DND-41 (cell line): ENCODE measurements at regions not wholly inside any gene's neighbourhood (a gene's known extent, or its start where the extent isn't known, plus 50 kb on each side); places are given as distances from the start of the nearest gene placed in this dataset.

Source experiments
- ATAC-seq: fragments of 200-7000 bp; cut with Tn5 transposase; 3 replicates; pipeline ENCODE4 v1.9.1; 2021; ENCODE audit warnings: low read depth; ENCODE audit not compliant: insufficient read depth
- DNase-seq: peaks from one replicate; pipeline ENCODE4 v3.0.0-alpha.2; 2020
- H2AFZ ChIP-seq: 2 replicates; pipeline ENCODE4 v1.6.0; 2012; ENCODE audit warnings: low read depth, low read length
- H3K27ac ChIP-seq: 2 replicates; pipeline ENCODE4 v1.5.1; 2012; ENCODE audit warnings: low read length, inconsistent platforms
- H3K27me3 ChIP-seq: fragments of 200-600 bp; sonication (generic); 2 replicates; pipeline ENCODE4 v1.6.0; 2012; ENCODE audit warnings: low read length, mild to moderate bottlenecking, inconsistent platforms; ENCODE audit not compliant: insufficient read depth, poor library complexity
- H3K36me3 ChIP-seq: 2 replicates; pipeline ENCODE4 v1.5.1; 2012; ENCODE audit warnings: low read length, inconsistent platforms; ENCODE audit not compliant: insufficient read depth
- H3K4me1 ChIP-seq: 2 replicates; pipeline ENCODE4 v1.5.1; 2012; ENCODE audit warnings: mild to moderate bottlenecking, low read length; ENCODE audit not compliant: insufficient read depth
- H3K4me2 ChIP-seq: 2 replicates; pipeline ENCODE4 v1.6.0; 2012; ENCODE audit warnings: mild to moderate bottlenecking, moderate library complexity, low read length, inconsistent platforms; ENCODE audit not compliant: insufficient read depth
- H3K4me3 ChIP-seq, 2 experiments: fragments of 200-600 bp in 1 of 2; shearing (Covaris generic) in 1 of 2; 2 replicates each; pipeline ENCODE4 v1.5.1; 2012 to 2016; ENCODE audit warnings: inconsistent platforms in 2 of 2, low read length in 2 of 2, mild to moderate bottlenecking in 2 of 2, low read depth in 1 of 2, moderate library complexity in 1 of 2
- H3K79me2 ChIP-seq: 2 replicates; pipeline ENCODE4 v1.6.0; 2012; ENCODE audit warnings: low read length, inconsistent platforms; ENCODE audit not compliant: insufficient read depth
- H3K9ac ChIP-seq: 2 replicates; pipeline ENCODE4 v1.6.0; 2012; ENCODE audit warnings: low read depth, mild to moderate bottlenecking, inconsistent platforms, low read length, moderate library complexity
- H3K9me3 ChIP-seq: 2 replicates; pipeline ENCODE4 v1.5.1; 2012; ENCODE audit warnings: low read length, moderate library complexity, mild to moderate bottlenecking, inconsistent platforms; ENCODE audit not compliant: insufficient read depth, severe bottlenecking
- H4K20me1 ChIP-seq: 2 replicates; pipeline ENCODE4 v1.6.0; 2012; ENCODE audit warnings: low read length; ENCODE audit not compliant: insufficient read depth
- CTCF ChIP-seq: IDR thresholded peaks from 2 replicates; pipeline ENCODE4 v1.5.1; 2012; ENCODE audit warnings: borderline replicate concordance, low read length, moderate library complexity, mild to moderate bottlenecking; ENCODE audit not compliant: poor library complexity, severe bottlenecking; ENCODE audit errors: extremely low read depth
- EZH2 ChIP-seq: IDR thresholded peaks from 3 replicates; pipeline ENCODE4 v1.6.1; 2012; ENCODE audit warnings: borderline replicate concordance, low read depth, mild to moderate bottlenecking, moderate library complexity, low read length, inconsistent platforms; ENCODE audit not compliant: severe bottlenecking

GRCh38 chr9:26158631-26159150 is 480.4 kb upstream of the TUSC1 start:
- no peak overlapping the region for H2AFZ ChIP-seq

GRCh38 chr9:26157411-26157810 is 479.2 kb upstream of the TUSC1 start:
- DNase-seq (no peak), ATAC-seq (no peak)
- no peaks in the 10 kb centered on the region for H3K79me2 ChIP-seq
- TF ChIP-seq EZH2 = no peak
- no peak for TF ChIP-seq CTCF
- no peak overlapping the region for H3K4me2 ChIP-seq
- H3K36me3 ChIP-seq = no peaks in the 10 kb centered on the region
- no peak overlapping the region for H3K27ac ChIP-seq
- H3K4me1 ChIP-seq = no peaks in the 10 kb centered on the region
- no peak overlapping the region for H2AFZ ChIP-seq
- H3K4me3 ChIP-seq = no peak overlapping the region
- H3K9ac ChIP-seq = no peak overlapping the region
- no peaks in the 10 kb centered on the region for H3K9me3 ChIP-seq
- no peaks in the 10 kb centered on the region for H3K27me3 ChIP-seq
- H4K20me1 ChIP-seq = no peaks in the 10 kb centered on the region

More at GRCh38 chr9:26158631-26159150, 480.4 kb upstream of the TUSC1 start:
- H3K27ac ChIP-seq = no peak overlapping the region
- TF ChIP-seq CTCF (no peak), EZH2 (no peak)
- DNase-seq (no peak), ATAC-seq (no peak)
- H3K4me1 ChIP-seq = no peaks in the 10 kb centered on the region
- H3K4me3 ChIP-seq = no peak overlapping the region
- no peak overlapping the region for H3K4me2 ChIP-seq
- H3K9me3 ChIP-seq = no peaks in the 10 kb centered on the region
- H3K79me2 ChIP-seq = no peaks in the 10 kb centered on the region
- H4K20me1 ChIP-seq = no peaks in the 10 kb centered on the region
- H3K27me3 ChIP-seq = no peaks in the 10 kb centered on the region
- no peaks in the 10 kb centered on the region for H3K36me3 ChIP-seq
- no peak overlapping the region for H3K9ac ChIP-seq

GRCh38 chr9:26152350-26152749 is 474.1 kb upstream of the TUSC1 start:
- H3K4me1 ChIP-seq = no peaks in the 10 kb centered on the region
- no peaks in the 10 kb centered on the region for H4K20me1 ChIP-seq
- no peak overlapping the region for H2AFZ ChIP-seq
- no peaks in the 10 kb centered on the region for H3K27me3 ChIP-seq
- H3K9me3 ChIP-seq = no peaks in the 10 kb centered on the region
- no peak overlapping the region for H3K9ac ChIP-seq
- H3K4me3 ChIP-seq = no peak overlapping the region
- H3K36me3 ChIP-seq = no peaks in the 10 kb centered on the region
- no peak overlapping the region for H3K4me2 ChIP-seq
- H3K27ac ChIP-seq = no peak overlapping the region
- no peak for DNase-seq
- TF ChIP-seq EZH2 (no peak), CTCF (no peak)
- H3K79me2 ChIP-seq = no peaks in the 10 kb centered on the region
- ATAC-seq = no peak

- ATAC-seq = no peak
- Histone ChIP-seq H3K4me1 (no peaks in the 10 kb centered on the region), H4K20me1 (no peaks in the 10 kb centered on the region), H3K9ac (no peak overlapping the region), H3K27me3 (no peaks in the 10 kb centered on the region), H3K4me2 (no peak overlapping the region), H3K36me3 (no peaks in the 10 kb centered on the region), H3K4me3 (no peak overlapping the region), H3K27ac (no peak overlapping the region), H2AFZ (no peak overlapping the region), H3K79me2 (no peaks in the 10 kb centered on the region), H3K9me3 (no peaks in the 10 kb centered on the region)
- no peak for DNase-seq
- TF ChIP-seq CTCF (no peak), EZH2 (no peak)
Measured at GRCh38 chr9:26148128-26148527, 469.9 kb upstream of the TUSC1 start.
